ENCODE measurements at regions not wholly inside any gene's neighbourhood (a gene's known extent, or its start where the extent isn't known, plus 50 kb on each side); places are given as distances from the start of the nearest gene placed in this dataset.
A peak's percentile ranks its signal among the peaks of the same experiment; 100 is the strongest.

DNA sequence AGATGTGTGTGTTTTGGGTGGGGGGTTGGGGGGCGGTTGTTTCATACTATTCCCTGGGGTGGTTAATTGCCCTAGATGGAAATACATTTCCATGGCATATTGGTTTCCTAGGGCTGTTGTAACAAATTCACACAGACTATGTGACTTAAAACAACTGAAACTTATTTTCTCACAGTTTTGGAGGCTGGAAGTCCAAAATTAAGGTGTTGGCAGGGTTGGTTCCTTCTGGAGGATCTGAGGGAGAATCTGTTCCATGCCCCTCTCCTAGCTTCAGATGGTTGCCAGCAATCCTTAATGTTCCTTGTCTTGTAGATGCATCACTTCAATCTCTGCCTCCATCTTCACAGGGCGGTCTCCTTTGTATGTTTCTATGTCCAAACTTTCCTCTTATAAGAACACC lies 353.7 kb upstream of the ACTBL2 start:
- H3K9me3 ChIP-seq: peaks cover 0 to 4% of the 10 kb centered on the region in 2 donors
- intact Hi-C loops (cut with DNase I): no loop called here
- TF ChIP-seq, protein P1, sequence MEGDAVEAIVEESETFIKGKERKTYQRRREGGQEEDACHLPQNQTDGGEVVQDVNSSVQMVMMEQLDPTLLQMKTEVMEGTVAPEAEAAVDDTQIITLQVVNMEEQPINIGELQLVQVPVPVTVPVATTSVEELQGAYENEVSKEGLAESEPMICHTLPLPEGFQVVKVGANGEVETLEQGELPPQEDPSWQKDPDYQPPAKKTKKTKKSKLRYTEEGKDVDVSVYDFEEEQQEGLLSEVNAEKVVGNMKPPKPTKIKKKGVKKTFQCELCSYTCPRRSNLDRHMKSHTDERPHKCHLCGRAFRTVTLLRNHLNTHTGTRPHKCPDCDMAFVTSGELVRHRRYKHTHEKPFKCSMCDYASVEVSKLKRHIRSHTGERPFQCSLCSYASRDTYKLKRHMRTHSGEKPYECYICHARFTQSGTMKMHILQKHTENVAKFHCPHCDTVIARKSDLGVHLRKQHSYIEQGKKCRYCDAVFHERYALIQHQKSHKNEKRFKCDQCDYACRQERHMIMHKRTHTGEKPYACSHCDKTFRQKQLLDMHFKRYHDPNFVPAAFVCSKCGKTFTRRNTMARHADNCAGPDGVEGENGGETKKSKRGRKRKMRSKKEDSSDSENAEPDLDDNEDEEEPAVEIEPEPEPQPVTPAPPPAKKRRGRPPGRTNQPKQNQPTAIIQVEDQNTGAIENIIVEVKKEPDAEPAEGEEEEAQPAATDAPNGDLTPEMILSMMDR (IDR thresholded peaks at IDR 0.05): no peak
- no peaks in the 10 kb centered on the region for H3K36me3 ChIP-seq
- no peak overlapping the region for H3K4me3 ChIP-seq
- H3K27me3 ChIP-seq: no peaks in the 10 kb centered on the region
- no peak for DNase-seq (ENCODE audit: low spot score in 2 of 2)
- H3K27ac ChIP-seq: no peak overlapping the region
- H3K4me1 ChIP-seq: no peaks in the 10 kb centered on the region

DNA sequence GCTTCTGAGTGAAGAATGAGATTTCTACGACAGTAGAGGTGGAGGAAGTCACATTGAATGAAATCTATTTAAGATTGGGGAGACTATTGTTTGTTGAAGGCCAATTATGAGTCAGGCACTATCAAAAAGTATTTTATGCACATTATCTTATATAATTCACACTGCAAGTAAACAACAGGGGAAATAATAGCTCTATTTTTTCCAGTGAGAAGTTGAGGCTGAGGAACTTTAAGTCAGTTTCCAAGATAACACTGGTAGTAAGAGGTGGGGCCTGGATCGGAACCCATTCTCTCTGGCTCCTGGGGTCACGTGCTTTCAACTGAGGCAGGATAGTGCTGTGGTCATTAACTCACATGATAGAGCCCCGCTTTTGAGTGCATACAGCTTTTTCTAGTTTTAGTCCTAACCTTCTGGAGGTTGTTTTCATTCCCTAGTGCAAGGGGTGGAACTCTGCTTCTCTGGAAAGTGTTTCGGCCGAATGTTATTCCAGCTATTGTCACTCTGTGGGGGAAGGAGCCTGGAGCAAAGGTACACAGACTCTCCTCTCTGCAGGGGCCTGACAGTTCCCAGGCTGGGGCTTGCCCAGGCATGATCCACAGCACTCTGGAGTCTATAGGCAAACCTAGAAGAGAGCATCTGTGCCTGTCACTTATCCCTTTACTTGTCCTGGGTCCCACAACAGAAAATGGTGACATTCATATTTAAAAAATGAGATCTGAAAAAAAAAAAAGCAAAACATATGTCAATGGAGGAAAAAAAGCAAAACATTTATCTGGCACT lies 352.4 kb upstream of the ACTBL2 start:
- TF ChIP-seq, protein P1 (IDR thresholded peaks at IDR 0.05): no peak
- Histone ChIP-seq H3K36me3 (no peaks in the 10 kb centered on the region), H3K27me3 (no peaks in the 10 kb centered on the region), H3K27ac (no peak overlapping the region), H3K9me3 (peaks cover 0 to 4% of the 10 kb centered on the region in 2 donors), H3K4me1 (no peaks in the 10 kb centered on the region), H3K4me3 (no peak overlapping the region)
- intact Hi-C loops (cut with DNase I): no loop called here
- no peak for DNase-seq (ENCODE audit: low spot score in 2 of 2)

DNA sequence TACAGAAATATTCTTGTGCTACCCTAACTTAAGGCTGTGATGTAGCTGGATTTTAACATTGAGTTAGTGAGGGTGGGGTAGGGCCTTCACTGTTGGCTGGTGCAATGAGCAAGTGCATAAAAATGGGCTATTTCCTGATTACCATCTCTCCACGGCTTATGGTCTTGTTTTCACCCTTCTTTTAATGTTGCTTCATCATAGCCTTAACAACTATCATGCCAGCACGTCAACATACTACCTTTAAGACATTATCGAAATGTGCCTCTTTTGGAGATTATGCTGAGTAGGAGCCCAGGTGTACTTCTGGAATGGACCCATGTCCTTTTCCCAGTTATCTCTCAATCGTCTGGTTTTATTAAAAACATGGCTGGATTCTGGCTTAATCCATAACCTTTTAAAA lies 350.9 kb upstream of the ACTBL2 start:
- H3K27me3 ChIP-seq: no peaks in the 10 kb centered on the region
- DNase-seq (ENCODE audit: low spot score in 2 of 2): no peak
- H3K36me3 ChIP-seq: no peaks in the 10 kb centered on the region
- H3K4me1 ChIP-seq: no peaks in the 10 kb centered on the region
- intact Hi-C loops (cut with DNase I): no loop called here
- H3K27ac ChIP-seq: no peak overlapping the region
- TF ChIP-seq, protein P1 (IDR thresholded peaks at IDR 0.05): no peak
- H3K4me3 ChIP-seq: no peak overlapping the region
- H3K9me3 ChIP-seq: peaks cover 0 to 4% of the 10 kb centered on the region in 2 donors

DNA sequence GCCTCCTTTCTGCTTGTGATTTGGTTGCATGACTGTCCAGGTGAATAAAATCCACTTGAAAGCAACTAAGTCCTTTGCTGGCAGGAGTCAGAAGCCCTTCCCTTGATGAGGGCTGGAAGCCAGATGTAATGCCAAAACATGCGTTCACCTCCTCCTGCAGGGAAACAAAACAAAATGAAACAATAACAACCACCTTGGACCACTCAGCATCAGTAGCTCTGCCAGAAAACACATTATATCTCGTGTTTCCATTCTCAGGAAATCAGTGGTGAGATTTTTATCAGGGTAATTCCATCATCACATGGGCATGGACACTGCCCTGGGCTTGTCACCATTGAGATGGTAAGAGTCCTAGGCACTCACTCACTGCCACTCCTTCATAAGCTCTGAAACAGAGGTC lies 350.3 kb upstream of the ACTBL2 start:
- Histone ChIP-seq H3K36me3 (no peaks in the 10 kb centered on the region), H3K4me1 (no peaks in the 10 kb centered on the region), H3K4me3 (no peak overlapping the region), H3K9me3 (peaks cover 0 to 4% of the 10 kb centered on the region in 2 donors), H3K27me3 (no peaks in the 10 kb centered on the region), H3K27ac (peak overlapping the region in 1 of 2 donors; percentile 14)
- TF ChIP-seq, protein P1 (IDR thresholded peaks at IDR 0.05): no peak
- no peak for DNase-seq (ENCODE audit: low spot score in 2 of 2)
- intact Hi-C loops (cut with DNase I): no loop called here

DNA sequence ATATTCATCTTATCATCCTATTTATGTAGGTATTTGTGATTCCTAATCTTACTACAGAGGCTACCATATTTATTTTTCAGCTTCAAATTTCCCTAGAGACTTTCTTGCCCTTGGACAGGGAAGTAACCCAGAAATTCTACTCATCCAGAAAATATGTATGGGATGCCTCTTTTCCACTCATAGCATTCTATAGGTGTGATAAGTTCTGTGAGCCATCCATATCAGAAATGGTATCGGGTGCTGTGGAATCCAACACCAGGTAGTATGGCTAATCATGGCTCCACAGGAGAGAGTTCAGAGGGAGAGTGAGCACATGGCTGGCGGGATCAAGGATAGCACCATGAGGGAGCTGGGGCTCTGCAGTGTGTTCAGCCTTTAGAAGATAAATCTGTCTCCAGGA lies 349.3 kb upstream of the ACTBL2 start:
- Histone ChIP-seq H3K27ac (no peak overlapping the region), H3K9me3 (peaks cover 0 to 4% of the 10 kb centered on the region in 2 donors), H3K27me3 (no peaks in the 10 kb centered on the region), H3K36me3 (no peaks in the 10 kb centered on the region), H3K4me3 (no peak overlapping the region), H3K4me1 (no peaks in the 10 kb centered on the region)
- DNase-seq (ENCODE audit: low spot score in 2 of 2): no peak
- intact Hi-C loops (cut with DNase I): no loop called here
- TF ChIP-seq, protein P1 (IDR thresholded peaks at IDR 0.05): no peak
